ENCODE measurements at regions not wholly inside any gene's neighbourhood (a gene's known extent, or its start where the extent isn't known, plus 50 kb on each side); places are given as distances from the start of the nearest gene placed in this dataset.

DNA sequence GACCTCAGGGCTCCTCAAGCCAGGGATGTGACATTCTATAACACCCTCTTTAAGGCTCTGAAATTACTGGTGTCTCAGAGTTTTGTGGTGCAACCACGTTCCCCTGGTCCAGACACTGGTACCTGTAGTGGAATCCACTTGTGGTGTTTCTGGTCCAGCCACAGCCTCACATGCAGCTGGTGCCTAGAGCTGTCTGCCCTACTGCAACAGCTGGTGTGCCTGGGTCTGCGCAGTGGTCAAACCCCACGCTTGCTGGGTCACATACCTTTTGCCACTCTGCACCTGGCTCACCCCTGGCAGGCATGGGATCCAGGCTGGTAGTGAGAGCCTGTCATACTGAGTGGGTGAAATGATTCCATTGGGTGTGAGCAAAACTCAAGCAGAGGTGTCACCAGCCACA lies 1230.2 kb upstream of the EYS start:
- Histone ChIP-seq H3K27ac (ENCODE audit: extremely low read depth, low read depth, low read length) (no peak overlapping the region), H3K4me3 (ENCODE audit: low read depth, low read length) (no peak overlapping the region), H3K9me3 (ENCODE audit: control insufficient read depth, insufficient read depth, low read depth, low read length) (no peaks in the 10 kb centered on the region), H3K36me3 (ENCODE audit: control insufficient read depth in 2 of 2, insufficient read depth in 1 of 2, low read length in 2 of 2) (no peaks in the 10 kb centered on the region), H3K4me1 (ENCODE audit: control insufficient read depth, insufficient read depth, low read length) (no peaks in the 10 kb centered on the region)
- ChIA-PET CTCF (no interaction called here), POLR2A (no interaction called here)
- TF ChIP-seq, protein P1, sequence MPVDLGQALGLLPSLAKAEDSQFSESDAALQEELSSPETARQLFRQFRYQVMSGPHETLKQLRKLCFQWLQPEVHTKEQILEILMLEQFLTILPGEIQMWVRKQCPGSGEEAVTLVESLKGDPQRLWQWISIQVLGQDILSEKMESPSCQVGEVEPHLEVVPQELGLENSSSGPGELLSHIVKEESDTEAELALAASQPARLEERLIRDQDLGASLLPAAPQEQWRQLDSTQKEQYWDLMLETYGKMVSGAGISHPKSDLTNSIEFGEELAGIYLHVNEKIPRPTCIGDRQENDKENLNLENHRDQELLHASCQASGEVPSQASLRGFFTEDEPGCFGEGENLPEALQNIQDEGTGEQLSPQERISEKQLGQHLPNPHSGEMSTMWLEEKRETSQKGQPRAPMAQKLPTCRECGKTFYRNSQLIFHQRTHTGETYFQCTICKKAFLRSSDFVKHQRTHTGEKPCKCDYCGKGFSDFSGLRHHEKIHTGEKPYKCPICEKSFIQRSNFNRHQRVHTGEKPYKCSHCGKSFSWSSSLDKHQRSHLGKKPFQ (tag by site-specific recombination; IDR thresholded peaks at IDR 0.05): no peak
- TF ChIP-seq ZNF404 (tag by site-specific recombination; IDR thresholded peaks at IDR 0.05): no peak
- TF ChIP-seq, protein P2, sequence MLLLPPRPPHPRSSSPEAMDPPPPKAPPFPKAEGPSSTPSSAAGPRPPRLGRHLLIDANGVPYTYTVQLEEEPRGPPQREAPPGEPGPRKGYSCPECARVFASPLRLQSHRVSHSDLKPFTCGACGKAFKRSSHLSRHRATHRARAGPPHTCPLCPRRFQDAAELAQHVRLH (tag by site-specific recombination; IDR thresholded peaks at IDR 0.05): no peak
- TF ChIP-seq REPIN1 (tag by site-specific recombination; IDR thresholded peaks at IDR 0.05; ENCODE audit: low read depth): no peak
- no peak for TF ChIP-seq ZNF132 (tag by site-specific recombination; IDR thresholded peaks at IDR 0.05; ENCODE audit: borderline replicate concordance)
- TF ChIP-seq ZNF670 (tag by site-specific recombination; IDR thresholded peaks at IDR 0.05; ENCODE audit: low read depth): no peak
- no peak for TF ChIP-seq ZNF610 (tag by site-specific recombination; IDR thresholded peaks at IDR 0.05; ENCODE audit: borderline replicate concordance)
- no peak for TF ChIP-seq GLI4 (tag by site-specific recombination; IDR thresholded peaks at IDR 0.05)
- TF ChIP-seq ZNF629 (tag by site-specific recombination; IDR thresholded peaks at IDR 0.05): no peak
- no peak for TF ChIP-seq ZNF302 (tag by site-specific recombination; IDR thresholded peaks at IDR 0.05; ENCODE audit: low read depth)
- TF ChIP-seq ZBTB1 (tag by site-specific recombination; IDR thresholded peaks at IDR 0.05): no peak
- TF ChIP-seq ZNF37A (tag by site-specific recombination; IDR thresholded peaks at IDR 0.05): no peak
- no peak for TF ChIP-seq SCRT2 (tag by site-specific recombination; IDR thresholded peaks at IDR 0.05)

DNA sequence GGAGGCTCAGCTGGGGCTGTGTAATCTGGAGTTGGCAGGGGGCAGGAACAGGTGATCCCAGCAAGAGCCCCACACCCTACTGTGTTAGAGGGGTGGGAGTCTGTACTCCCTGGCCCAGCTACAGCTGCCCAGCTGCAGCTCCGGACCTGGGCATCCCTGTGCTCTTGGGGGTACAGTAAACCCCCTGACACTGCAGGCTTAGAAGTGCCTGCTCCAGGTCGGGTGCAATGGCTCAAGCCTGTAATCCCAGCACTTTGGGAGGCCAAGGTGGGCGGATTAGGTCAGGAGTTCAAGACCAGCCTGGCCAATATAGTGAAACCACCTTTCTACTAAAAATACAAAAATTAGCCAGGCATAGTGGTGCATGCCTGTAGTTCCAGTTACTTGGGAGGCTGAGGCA lies 1228.6 kb upstream of the EYS start:
- ChIA-PET POLR2A (no interaction called here), CTCF (no interaction called here)
- H3K27ac ChIP-seq (ENCODE audit: extremely low read depth, low read depth, low read length): no peak overlapping the region
- no peak for TF ChIP-seq ZNF404 (tag by site-specific recombination; IDR thresholded peaks at IDR 0.05)
- TF ChIP-seq PRDM1 (tag by site-specific recombination; IDR thresholded peaks at IDR 0.05): no peak
- no peak for TF ChIP-seq YY2 (tag by site-specific recombination; IDR thresholded peaks at IDR 0.05)
- no peak for TF ChIP-seq ZNF2 (tag by site-specific recombination; IDR thresholded peaks at IDR 0.05)
- TF ChIP-seq, protein P3, sequence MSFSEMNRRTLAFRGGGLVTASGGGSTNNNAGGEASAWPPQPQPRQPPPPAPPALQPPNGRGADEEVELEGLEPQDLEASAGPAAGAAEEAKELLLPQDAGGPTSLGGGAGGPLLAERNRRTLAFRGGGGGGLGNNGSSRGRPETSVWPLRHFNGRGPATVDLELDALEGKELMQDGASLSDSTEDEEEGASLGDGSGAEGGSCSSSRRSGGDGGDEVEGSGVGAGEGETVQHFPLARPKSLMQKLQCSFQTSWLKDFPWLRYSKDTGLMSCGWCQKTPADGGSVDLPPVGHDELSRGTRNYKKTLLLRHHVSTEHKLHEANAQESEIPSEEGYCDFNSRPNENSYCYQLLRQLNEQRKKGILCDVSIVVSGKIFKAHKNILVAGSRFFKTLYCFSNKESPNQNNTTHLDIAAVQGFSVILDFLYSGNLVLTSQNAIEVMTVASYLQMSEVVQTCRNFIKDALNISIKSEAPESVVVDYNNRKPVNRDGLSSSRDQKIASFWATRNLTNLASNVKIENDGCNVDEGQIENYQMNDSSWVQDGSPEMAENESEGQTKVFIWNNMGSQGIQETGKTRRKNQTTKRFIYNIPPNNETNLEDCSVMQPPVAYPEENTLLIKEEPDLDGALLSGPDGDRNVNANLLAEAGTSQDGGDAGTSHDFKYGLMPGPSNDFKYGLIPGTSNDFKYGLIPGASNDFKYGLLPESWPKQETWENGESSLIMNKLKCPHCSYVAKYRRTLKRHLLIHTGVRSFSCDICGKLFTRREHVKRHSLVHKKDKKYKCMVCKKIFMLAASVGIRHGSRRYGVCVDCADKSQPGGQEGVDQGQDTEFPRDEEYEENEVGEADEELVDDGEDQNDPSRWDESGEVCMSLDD (tag by site-specific recombination; IDR thresholded peaks at IDR 0.05): no peak
- TF ChIP-seq ZBTB21 (tag by site-specific recombination; IDR thresholded peaks at IDR 0.05): no peak
- TF ChIP-seq, protein P1 (tag by site-specific recombination; IDR thresholded peaks at IDR 0.05): no peak
- no peak for TF ChIP-seq ZEB2 (tag by site-specific recombination; IDR thresholded peaks at IDR 0.05)
- TF ChIP-seq, protein P4, sequence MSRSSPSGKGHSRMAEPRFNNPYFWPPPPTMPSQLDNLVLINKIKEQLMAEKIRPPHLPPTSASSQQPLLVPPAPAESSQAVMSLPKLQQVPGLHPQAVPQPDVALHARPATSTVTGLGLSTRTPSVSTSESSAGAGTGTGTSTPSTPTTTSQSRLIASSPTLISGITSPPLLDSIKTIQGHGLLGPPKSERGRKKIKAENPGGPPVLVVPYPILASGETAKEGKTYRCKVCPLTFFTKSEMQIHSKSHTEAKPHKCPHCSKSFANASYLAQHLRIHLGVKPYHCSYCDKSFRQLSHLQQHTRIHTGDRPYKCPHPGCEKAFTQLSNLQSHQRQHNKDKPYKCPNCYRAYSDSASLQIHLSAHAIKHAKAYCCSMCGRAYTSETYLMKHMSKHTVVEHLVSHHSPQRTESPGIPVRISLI (tag by site-specific recombination; IDR thresholded peaks at IDR 0.05): no peak
- TF ChIP-seq ZNF214 (tag by site-specific recombination; IDR thresholded peaks at IDR 0.05; ENCODE audit: borderline replicate concordance): no peak
- TF ChIP-seq, protein P5, sequence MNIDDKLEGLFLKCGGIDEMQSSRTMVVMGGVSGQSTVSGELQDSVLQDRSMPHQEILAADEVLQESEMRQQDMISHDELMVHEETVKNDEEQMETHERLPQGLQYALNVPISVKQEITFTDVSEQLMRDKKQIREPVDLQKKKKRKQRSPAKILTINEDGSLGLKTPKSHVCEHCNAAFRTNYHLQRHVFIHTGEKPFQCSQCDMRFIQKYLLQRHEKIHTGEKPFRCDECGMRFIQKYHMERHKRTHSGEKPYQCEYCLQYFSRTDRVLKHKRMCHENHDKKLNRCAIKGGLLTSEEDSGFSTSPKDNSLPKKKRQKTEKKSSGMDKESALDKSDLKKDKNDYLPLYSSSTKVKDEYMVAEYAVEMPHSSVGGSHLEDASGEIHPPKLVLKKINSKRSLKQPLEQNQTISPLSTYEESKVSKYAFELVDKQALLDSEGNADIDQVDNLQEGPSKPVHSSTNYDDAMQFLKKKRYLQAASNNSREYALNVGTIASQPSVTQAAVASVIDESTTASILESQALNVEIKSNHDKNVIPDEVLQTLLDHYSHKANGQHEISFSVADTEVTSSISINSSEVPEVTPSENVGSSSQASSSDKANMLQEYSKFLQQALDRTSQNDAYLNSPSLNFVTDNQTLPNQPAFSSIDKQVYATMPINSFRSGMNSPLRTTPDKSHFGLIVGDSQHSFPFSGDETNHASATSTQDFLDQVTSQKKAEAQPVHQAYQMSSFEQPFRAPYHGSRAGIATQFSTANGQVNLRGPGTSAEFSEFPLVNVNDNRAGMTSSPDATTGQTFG (tag by site-specific recombination; IDR thresholded peaks at IDR 0.05; ENCODE audit: borderline replicate concordance): no peak
- TF ChIP-seq RBAK (tag by site-specific recombination; IDR thresholded peaks at IDR 0.05): no peak
- H3K4me3 ChIP-seq (ENCODE audit: low read depth, low read length): no peak overlapping the region
- no peaks in the 10 kb centered on the region for H3K9me3 ChIP-seq (ENCODE audit: control insufficient read depth, insufficient read depth, low read depth, low read length)
- H3K4me1 ChIP-seq (ENCODE audit: control insufficient read depth, insufficient read depth, low read length): no peaks in the 10 kb centered on the region
- no peaks in the 10 kb centered on the region for H3K36me3 ChIP-seq (ENCODE audit: control insufficient read depth in 2 of 2, insufficient read depth in 1 of 2, low read length in 2 of 2)

Data from HEK293 (cell line).